Epidermal melanocyte (primary cell): ENCODE measurements at regions not wholly inside any gene's neighbourhood (a gene's known extent, or its start where the extent isn't known, plus 50 kb on each side); places are given as distances from the start of the nearest gene placed in this dataset.

ENCODE experiments used
- DNase-seq: peaks from one replicate; pipeline ENCODE4 v3.0.0; 2011; ENCODE audit warnings: low spot score; ENCODE audit not compliant: insufficient read length

DNA sequence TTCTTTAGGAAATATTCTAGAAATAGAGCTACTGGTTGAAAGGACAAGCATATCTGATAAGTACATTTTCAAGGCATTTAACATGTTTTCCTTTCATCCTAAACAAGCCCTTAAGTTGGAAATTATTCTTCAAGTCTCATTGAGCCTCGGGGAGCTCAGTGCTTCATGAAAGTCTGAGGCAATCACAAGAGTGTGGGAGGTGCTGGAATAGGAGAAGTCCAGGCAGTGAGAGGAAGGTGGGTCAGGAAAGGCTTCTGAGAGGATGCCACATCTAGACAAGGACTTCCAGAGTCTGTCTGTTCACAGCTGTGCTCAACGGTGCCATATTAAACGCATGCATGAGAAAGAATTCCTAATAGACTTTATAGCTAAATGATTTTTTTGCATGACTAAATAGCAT is 69.8 kb downstream of the CD83 start:
- no peak for DNase-seq

GRCh38 chr6:14189074-14189473 is 71.5 kb downstream of the CD83 start:
- no peak for DNase-seq

GRCh38 chr6:14190191-14190928 is 72.8 kb downstream of the CD83 start:
- no peak for DNase-seq

- no peak for DNase-seq
These were observed 73.3 kb downstream of the CD83 start for GRCh38 chr6:14190929-14191224.

GRCh38 chr6:14191761-14192160 is 74.2 kb downstream of the CD83 start:
- DNase-seq, result no peak

DNA sequence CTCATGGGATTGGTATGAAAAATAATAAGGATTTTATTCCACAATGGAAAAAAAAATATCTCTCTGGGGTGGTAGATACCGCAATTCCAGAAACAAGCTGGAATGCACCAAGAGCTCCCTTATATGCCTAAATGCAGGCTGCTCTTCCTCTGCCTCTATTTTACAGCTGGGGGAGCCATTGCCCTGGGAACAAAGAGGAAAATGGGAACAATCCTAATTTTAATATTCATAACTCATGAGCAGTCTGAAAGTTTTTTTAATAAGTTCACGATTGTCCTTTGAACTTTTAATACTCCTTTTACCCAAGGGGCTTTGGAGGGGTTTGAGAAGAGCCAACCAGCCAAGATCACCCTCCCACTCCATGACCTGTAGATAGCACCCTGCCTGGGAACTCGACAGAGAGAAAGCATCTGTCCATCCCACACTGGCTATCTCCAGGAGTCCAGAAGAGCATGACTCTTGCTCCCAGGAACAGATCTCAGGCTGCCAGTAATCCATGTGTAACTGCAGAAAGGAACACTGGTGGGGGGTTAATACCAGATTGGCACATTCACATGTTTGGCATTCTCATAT is 74.7 kb downstream of the CD83 start:
- DNase-seq, result no peak

GRCh38 chr6:14193524-14193923 is 76.0 kb downstream of the CD83 start:
- DNase-seq, result no peak

DNA sequence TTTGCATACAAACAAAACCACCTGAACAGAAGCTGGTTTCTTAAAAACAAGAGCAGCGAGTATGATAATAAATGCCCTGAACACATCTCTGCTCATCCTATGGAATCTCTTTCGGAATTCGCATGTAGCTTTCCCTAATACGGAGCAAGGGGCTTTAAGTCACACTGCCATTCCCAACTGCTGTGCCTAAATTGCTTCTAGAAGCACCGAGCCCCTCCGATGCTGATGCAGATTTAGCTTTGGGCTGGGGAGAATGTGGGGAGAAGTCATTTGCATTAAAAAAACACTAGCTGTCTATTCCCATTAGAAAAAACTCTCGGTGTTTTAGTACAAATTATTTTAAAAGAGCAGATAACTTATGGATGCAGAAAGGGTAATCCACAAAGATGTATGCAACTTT is 76.9 kb downstream of the CD83 start:
- DNase-seq, result no peak

DNA sequence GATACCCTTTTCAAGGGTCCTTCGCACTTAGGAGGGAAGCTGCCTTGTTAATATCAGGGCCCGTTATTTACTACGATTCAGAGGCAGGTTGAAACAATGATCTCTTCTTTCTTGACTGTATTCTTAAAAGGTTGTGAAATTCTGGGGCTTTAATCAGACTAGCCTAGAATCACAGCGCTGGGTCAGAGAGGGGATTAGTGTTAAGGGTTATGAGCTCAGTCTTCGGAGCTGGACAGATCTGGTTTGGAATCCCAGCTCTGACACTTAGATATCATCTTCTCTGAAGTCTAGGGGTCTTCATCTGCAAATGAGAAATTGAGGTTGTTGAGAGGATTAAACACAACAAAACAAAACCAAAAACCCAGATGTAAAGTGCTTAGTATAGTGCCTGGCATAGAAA is 77.4 kb downstream of the CD83 start:
- no peak for DNase-seq

GRCh38 chr6:14196026-14196425 is 78.5 kb downstream of the CD83 start:
- no peak for DNase-seq

GRCh38 chr6:14197118-14197517 is 79.5 kb downstream of the CD83 start:
- no peak for DNase-seq

DNA sequence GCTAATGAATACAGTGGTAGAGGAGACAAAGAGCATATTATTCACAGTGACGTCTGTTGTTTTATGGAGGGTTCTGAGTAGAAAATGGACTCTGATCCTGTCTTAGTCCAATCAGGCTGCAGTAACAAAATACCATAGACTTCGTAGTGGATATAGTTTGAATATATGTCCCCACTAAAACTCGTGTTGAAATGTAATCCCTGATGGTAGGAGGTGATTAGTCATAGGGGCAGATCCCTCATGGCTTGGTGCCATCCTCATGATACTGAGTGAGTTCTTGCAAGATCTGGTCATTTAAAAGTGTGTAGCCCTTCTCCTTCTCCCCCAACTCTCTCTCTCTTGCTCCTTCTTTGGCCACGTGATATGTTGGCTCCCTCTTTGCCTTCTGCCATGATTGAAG is 82.5 kb downstream of the CD83 start:
- DNase-seq, result no peak

- no peak for DNase-seq
These were observed 85.4 kb downstream of the CD83 start for GRCh38 chr6:14202947-14203346.

DNA sequence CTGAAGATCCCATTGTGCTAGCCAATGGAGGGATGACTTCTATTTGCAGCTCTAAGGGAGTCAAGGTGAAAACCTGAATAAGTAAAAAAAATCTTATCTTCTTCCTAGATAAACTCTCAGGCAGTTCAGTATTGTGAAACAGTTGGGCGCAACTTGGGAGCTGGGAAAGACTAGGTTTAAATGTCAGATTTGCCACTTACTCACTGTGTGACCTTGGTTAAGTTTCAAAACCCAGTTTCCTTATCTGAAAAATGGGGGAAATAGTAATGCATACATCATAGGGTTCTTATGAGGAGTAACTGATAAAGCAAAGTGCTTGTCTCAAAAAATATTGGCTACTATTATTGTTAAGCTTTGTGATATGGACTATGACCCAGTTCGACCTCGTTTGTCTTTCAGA is 88.8 kb downstream of the CD83 start:
- no peak for DNase-seq

- no peak for DNase-seq
These were observed 89.9 kb downstream of the CD83 start for GRCh38 chr6:14207448-14207847.

DNA sequence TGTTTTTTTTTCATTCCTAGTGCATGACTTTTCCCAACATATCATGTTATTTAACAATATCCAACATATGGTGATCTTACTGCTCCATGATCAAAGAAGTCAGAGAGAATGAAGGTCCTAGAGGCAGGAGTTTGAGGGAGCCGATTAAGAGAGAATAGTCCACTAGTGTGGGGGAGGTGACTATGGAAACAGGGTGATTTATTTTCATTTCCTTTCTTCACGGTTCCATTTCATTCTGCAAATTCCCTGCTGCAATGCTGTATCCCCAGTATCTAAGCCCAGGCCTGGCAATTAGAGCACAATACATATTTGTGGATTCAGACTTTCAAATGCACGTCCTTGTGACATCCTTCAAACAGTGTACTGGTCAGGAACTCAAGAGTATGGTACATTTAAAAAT is 91.4 kb downstream of the CD83 start:
- DNase-seq, result no peak

DNA sequence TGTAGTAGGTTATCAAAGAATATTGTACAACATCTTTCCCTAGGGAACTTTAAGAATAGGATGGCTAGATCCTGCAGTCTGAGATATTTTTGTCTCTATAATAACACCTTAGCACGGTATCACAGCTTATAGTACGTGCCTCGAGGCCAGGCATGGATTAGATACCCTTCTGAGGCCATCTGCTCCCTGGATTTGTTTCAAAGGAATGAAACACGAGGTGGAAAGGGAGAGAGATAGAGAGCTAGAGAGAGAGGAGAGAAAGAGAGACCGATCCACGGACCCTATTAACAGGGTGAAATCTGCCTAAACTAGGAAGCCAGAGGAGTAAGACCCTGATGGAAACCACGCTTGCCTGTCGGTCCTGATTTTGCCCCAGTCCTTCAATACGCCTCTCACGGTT is 92.5 kb downstream of the CD83 start:
- no peak for DNase-seq

DNA sequence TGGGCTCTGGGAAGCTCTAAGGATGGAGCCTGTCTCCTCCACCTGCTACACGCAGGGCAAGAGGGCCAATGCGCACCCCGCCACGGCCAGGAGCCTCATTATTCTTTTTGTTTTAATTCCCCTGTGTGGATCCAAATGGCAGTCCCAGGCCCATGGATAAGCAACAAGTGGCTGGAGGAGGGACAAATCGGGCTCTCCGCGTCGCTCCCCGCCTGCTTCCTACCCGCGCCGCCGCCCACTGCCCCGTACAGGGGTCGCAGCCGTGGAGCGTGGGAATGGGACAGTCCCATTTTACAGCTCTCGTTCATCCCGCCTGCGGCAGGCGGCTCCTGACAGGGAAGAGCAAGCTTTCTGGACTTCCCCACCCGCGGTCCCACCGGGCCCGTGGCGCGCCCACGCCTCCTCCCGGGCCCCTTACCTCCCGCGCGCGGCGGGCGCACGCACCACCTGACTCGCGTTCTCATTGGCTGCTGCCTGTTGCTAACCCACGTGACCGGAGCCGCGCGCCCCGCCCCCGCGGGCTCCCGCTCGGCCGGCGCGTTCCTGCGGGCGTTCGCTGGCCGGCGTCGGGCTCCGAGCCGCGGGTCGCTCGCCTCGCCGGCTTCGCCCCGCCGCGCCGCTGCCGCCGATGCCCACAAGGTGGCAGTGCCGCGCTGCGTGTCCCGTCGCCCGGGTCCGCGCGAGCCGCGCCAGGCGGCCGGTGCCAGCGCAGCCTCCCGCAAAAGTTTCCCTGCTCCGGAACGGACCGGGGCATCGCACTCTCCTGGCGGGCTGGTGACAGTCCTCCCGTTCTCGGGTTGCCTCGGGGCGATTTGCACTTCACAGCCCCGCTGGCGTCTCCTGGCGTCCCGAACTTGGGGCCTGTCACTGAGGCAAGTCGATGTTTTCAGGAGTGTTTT is 93.3 kb downstream of the CD83 start:
- DNase-seq, result peak; percentile 92

DNA sequence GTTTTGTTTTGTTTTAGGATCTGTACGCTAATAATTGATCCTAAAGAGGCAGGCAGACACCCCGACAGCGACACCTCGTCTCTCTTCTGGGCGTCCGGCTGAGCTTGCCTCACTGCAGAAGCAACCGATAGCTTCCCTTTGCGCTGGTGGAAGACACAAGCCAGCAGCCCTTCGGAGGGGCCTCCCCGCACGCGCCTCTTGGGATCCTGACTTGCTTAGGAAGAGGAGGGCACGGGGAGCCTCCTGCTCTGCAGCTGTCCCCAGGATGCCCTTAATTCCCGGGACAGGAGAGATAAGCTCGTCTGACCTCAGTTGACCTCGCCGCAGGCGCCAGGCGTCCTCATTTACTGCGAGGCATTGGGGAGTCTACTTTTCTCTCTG is 94.0 kb downstream of the CD83 start:
- no peak for DNase-seq

DNA sequence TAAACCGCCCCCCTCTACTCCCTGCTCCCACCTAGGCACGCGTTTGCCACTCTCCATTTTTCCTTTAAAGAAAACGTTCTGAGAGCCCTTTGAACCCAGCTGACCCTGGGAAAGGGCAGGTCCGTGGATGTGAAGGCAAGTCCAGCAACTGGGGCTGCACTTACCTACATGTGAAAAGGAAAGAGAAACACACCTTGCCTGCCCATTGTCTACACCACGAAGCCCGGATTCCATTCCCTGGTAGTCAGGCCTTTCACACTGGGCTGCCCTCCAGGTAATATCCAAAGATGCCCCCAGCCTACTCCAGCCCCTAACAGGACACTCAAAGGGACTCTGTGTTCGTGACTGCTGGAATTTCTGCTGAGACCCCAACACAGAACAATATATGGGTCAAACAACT is 94.4 kb downstream of the CD83 start:
- DNase-seq, result no peak

GRCh38 chr6:14212632-14213031 is 95.1 kb downstream of the CD83 start:
- DNase-seq, result no peak

DNA sequence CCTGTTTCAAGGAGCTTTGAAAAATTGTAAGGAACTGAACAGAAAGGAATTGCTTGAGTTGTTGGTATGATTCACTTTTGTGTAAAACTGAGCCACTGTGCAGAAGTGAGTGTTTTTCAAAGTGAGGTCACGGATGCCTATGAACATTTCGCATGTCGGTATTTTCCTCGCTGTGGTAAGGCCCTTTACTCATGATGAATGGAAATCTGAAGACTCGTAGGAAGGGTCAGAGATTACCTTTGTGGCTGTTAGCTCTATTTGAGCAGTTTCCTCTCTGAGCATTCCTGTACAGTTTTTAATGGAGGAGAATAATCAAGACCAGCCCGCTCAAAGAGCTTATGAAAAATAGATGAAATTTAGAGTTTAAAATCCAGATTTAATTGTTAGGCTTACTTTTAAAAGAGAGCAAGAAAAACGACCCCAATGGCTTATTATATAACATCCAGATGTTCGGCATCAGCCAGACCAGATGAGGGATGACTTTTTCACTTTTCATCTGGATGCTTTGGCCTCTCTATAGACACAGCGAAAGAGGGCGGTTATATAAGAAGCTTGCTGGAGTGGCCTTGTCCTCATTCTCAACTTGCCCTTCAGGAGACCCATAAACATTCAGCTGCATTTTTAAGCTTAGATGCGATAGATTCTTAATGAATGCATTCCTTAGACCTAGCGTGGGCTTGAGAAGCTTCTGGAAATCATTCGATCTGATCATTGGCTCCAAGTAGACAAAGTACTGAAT is 99.5 kb downstream of the CD83 start:
- no peak for DNase-seq
